GM19043 (cell line): ENCODE measurements at regions not wholly inside any gene's neighbourhood (a gene's known extent, or its start where the extent isn't known, plus 50 kb on each side); places are given as distances from the start of the nearest gene placed in this dataset.

Experiments
- ATAC-seq: cut with Tn5 transposase; IDR thresholded peaks from one replicate; pipeline ENCODE4 v1.9.1; 2021; ENCODE audit warnings: low read depth; ENCODE audit not compliant: unreplicated experiment

GRCh38 chr12:127419111-127419510 is 847.9 kb upstream of the TMEM132C start:
- no peak for ATAC-seq

GRCh38 chr12:127421614-127422013 is 845.4 kb upstream of the TMEM132C start:
- ATAC-seq = no peak

DNA sequence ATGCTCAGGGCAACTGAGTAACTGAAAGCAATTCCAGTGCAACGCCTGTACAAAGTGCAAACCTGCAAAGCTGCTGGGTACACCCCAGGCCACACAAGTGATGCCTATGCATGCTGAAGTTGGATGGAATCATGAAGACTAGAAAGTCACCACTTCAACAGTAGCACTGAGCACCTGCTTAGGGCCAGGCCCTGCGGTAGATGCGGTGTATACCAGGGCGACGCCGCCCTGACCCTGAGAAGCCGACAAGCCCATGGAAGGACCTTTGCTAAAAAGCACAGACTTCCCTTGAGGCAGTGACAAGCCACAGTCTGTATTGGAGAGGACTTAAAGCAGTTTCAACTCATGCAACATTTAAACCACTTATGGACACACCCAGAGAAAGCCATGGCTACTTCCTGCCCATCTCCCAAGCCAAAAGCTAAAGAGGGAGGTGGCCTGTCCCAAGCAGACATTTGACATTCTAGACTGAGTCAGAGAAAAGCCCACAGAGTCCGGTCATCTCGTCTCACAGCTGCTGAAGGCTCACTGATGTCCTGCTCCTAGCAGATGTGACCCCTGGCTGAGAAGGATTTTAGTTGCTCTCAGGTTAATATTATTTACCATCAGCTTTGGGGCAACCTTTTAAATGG is 843.9 kb upstream of the TMEM132C start:
- ATAC-seq = no peak

DNA sequence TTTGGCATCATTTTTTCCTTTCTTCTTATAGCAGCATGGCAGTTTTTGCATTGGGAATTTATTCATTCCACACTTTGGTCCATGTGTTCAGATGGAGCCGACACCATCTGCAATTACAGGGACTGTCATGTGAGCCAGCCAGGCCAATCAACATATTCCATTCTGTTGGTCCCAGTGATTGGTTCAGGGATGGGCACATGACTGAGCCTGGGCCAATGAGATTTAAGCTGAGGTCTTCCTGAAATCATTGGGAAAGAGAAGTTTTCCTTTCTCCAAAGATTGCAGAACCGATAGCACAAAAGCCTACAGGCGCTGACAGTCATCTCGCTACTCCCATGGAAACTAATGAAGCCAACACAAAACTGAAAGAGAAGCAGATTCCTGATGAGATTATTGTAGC is 841.5 kb upstream of the TMEM132C start:
- no peak for ATAC-seq

GRCh38 chr12:127428420-127428819 is 838.5 kb upstream of the TMEM132C start:
- no peak for ATAC-seq

DNA sequence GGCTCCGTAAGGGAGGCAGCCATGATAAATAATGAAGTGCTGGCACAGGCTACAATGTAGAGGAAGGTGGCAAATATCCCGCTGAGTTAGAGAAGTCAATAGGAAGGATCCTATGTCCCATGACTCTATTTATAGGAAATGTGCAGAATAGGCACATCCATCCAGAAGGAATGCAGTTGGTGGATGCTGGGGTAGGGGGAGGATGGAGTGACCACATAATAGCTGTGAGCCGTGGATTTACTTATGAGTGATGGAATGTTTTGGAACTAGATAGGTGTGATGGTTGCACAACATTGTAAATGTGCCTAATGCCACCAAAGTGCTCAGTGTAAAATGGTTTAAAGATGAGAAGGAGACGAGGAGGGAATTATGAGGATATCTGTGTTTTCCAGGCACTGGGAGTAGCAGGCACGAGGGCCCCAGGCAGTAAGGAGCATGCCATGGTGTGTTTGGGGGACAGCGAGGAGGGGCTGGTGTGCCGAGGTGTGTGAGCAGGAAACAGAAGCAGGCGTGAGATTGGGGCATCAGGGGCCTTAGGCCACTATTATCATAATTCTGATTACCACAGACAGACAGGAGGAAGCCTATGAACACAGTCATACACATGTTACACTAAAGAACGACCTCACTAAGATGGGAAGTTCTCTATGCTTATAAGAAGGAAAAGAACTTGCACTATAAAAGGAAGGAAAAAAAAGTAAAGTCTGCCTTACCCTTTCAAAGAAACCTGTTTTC is 837.3 kb upstream of the TMEM132C start:
- ATAC-seq = no peak

DNA sequence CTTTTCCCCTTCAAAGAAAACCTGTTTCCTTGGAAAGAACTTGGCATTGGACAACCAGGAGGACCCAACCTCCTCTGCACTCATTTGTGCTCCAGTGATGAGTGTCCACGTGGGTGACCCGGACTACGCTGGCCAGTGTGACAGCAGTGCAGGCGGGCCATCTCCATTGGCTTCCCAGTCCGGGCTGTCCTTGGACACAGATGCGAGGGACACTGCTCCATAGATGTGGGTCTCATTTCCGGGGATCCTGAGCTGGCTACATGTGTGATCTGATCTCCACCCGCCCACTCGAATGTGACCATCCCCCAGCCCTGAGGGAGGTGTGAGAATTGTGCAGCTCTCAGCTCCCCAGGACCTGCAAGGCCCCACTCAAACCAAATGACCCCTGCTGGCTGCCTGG is 836.6 kb upstream of the TMEM132C start:
- ATAC-seq = no peak

- ATAC-seq = no peak
Measured at GRCh38 chr12:127431177-127431576, 835.8 kb upstream of the TMEM132C start.

GRCh38 chr12:127431594-127431993 is 835.4 kb upstream of the TMEM132C start:
- no peak for ATAC-seq

GRCh38 chr12:127435439-127435838 is 831.5 kb upstream of the TMEM132C start:
- no peak for ATAC-seq

DNA sequence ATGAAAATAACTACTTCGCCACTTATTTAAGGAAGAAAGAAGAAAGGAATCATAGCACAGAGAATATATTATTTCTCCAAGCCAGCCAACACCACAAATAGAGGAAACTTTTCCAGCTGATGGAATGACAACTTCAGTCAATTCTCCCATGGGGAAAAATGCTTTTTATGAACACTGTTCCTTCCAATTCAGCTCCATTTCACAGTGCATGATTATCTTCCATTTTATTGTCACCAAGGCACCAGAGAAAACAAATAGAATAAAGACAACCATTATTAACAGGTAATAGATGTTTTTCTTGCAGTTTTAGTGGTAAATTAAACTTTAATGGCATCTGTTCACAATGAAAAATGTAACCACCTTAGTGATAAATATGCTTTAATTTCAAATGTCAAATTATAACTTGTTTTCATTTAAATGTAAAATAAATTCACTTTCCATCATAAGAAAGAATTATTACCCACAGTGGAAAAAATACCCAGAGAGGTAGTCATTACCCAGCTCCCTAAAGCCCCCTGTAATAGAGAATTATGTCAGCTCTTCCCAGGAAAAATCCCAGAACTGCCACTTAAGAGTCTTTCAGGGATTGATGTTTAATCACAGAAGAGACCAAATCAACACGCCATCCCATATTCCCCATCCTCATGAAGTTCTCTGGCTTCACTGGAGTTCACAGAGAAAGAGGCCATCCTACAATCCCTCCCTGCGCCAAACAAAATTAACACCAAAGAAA is 828.3 kb upstream of the TMEM132C start:
- ATAC-seq = no peak

GRCh38 chr12:127445581-127446139 is 821.3 kb upstream of the TMEM132C start:
- ATAC-seq = no peak

DNA sequence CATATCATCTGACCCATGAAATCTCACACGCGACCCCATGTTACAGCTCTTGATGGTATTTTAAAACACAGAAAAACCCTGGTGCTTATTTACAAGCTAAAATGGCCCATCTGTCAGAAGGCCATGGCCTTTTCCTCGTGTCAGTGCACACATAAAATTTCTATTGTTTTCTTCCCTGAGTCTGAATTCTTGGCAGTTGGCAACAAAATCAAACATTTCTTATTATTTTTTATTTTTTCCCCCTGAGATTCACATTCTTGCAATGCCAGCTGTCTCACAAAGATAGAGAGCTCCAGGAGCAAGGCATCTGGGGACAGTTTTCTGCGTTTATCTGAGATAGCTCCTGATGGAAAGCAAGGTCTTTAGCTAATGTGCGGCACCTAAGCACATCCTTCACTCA is 818.1 kb upstream of the TMEM132C start:
- no peak for ATAC-seq

- no peak for ATAC-seq
Measured at GRCh38 chr12:127450826-127451225, 816.1 kb upstream of the TMEM132C start.

- no peak for ATAC-seq
Measured at GRCh38 chr12:127455347-127456265, 811.4 kb upstream of the TMEM132C start.

DNA sequence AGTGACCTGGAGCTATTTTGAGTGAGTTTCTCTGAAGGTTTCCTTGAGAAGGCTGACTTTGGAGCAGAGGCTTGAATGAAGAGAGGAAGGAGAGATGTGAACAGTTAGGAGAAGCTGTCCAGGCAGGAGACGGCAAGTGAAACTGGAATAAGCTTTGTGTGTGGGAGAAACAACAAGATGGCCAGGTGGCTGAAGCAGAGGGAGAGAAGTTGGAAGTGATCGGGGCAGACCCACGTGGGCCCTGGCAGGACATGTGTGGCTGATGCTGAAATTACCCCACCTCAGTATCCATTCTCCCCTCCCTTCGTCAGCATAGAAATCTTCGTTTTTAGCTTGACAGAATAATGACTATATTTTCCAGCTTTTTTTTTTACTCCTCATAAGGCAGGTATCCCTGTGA is 809.2 kb upstream of the TMEM132C start:
- ATAC-seq = no peak

DNA sequence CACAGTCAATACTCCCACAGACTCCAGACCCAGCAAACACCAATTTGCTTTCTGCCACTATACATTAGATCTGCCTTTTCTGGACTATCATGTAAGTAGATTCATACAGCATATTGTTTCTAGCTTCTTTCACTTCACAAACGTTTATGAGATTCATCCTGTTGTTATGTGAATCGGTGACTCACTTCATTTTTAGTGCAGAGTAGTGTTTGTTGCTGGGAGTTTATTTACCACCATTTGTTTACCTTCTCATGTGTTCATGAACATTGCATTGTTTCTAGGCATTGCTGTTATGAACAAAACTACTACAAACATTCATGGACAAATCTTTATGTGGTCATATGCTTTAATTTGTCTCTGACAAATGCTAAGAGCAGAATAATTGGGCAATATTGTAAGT is 807.8 kb upstream of the TMEM132C start:
- ATAC-seq = no peak

DNA sequence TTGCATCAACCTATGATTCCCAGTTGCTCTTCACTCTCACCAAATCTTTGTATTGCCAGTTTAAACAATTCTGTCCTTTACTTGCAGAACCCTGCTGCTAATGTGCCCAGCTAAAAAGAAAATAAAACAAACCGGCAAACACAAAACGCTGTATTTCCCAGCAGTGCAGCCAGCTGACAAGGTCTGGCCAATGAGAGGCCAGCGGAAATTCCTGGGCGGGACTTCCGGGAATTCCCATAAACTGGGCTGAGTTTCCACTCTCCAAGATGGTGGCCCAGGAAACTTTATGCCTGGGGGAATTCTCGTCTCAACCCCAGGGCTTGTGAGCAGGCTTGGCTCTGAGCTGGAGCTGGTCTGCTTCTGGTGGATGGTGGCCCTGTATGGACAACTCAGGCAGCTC is 807.3 kb upstream of the TMEM132C start:
- ATAC-seq = no peak

DNA sequence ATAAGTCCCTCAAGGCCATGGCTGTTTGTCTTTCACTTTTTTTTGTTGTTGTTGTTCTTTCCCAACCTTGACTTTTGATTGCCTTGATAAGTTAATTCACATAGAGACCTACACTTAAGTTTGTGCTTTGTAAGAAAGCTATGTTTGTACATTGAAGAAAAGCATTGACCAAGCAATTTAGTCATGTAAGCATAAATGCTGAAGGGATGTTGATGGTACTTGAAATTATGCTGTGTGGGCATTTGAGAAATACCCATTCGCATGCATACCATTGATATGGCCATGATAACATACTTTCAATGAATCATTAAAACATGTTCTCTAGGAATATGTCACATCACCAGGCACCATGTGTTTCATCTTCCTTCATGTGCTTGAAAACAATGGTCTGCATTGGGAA is 803.7 kb upstream of the TMEM132C start:
- ATAC-seq = no peak

GRCh38 chr12:127469331-127469730 is 797.6 kb upstream of the TMEM132C start:
- ATAC-seq = no peak
